H1 (cell line): ENCODE measurements at regions not wholly inside any gene's neighbourhood (a gene's known extent, or its start where the extent isn't known, plus 50 kb on each side); places are given as distances from the start of the nearest gene placed in this dataset.

Experiments used
- CTCF ChIA-PET: fragments of 300-600 bp; sonication (Branson Sonifier 250); formaldehyde crosslinking; loops from one replicate; lab custom pipeline; 2021; ENCODE audit not compliant: partially characterized antibody; lab: Charles Lee
- POLR2A ChIA-PET: fragments of 300-600 bp; sonication (Branson Sonifier 250); formaldehyde crosslinking; loops from one replicate; lab custom pipeline; 2021; ENCODE audit warnings: inconsistent platforms; ENCODE audit not compliant: partially characterized antibody; lab: Charles Lee
- DNase-seq, 2 experiments: peaks; one replicate each; pipeline versions ENCODE4 v3.0.0 to v3.0.0-alpha.2; 2010 to 2022; ENCODE audit warnings: low spot score in 2 of 2, low read depth in 1 of 2, mixed read lengths in 1 of 2
- FAIRE-seq: peaks from 2 replicates; lab custom pipeline; 2011; peaks lifted over from hg19 to GRCh38; lab: Jason Lieb, UNC
- H2AFZ ChIP-seq: 2 replicates; pipeline ENCODE4 v1.8.1; 2012; ENCODE audit warnings: low read length, inconsistent platforms
- H2AK5ac ChIP-seq: 2 replicates; pipeline ENCODE4 v1.6.1; 2013; ENCODE audit warnings: low read depth, low read length
- H2BK120ac ChIP-seq: replicated peaks from 2 replicates; pipeline ENCODE3; 2013; ENCODE audit warnings: low read depth, low read length, inconsistent platforms
- H2BK12ac ChIP-seq: 2 replicates; pipeline ENCODE4 v1.6.1; 2013; ENCODE audit warnings: low read depth, low read length
- H2BK15ac ChIP-seq: 2 replicates; pipeline ENCODE4 v1.6.1; 2013; ENCODE audit warnings: low read length
- H2BK20ac ChIP-seq: 2 replicates; pipeline ENCODE4 v1.6.1; 2013; ENCODE audit warnings: low read length
- H2BK5ac ChIP-seq: 2 replicates; pipeline ENCODE4 v1.6.1; 2013; ENCODE audit warnings: low read depth, low read length
- H3K14ac ChIP-seq: 2 replicates; pipeline ENCODE4 v1.6.1; 2013; ENCODE audit warnings: inconsistent platforms; ENCODE audit not compliant: insufficient read length
- H3K18ac ChIP-seq: 2 replicates; pipeline ENCODE4 v1.6.1; 2013; ENCODE audit warnings: low read length; ENCODE audit errors: extremely low read depth
- H3K23ac ChIP-seq: 2 replicates; pipeline ENCODE4 v1.6.1; 2013; ENCODE audit warnings: inconsistent platforms; ENCODE audit not compliant: insufficient read length
- H3K23me2 ChIP-seq: 2 replicates; pipeline ENCODE4 v1.6.1; 2013; ENCODE audit warnings: low read depth, low read length
- H3K27ac ChIP-seq: 2 replicates; pipeline ENCODE4 v1.6.1; 2011; ENCODE audit warnings: low read depth, low read length, inconsistent platforms
- H3K27me3 ChIP-seq, 4 experiments: replicated peaks in 1 of 4; 1 replicate in 1 of 4; 2 replicates in 3 of 4; pipeline versions ENCODE4 v1.6.1 to v1.8.1; 2011 to 2013; ENCODE audit warnings: low read length in 3 of 4, mild to moderate bottlenecking in 3 of 4, inconsistent platforms in 2 of 4, mixed read lengths in 2 of 4, moderate library complexity in 1 of 4; ENCODE audit not compliant: control insufficient read depth in 3 of 4, insufficient read depth in 3 of 4; ENCODE audit errors: extremely low read depth in 1 of 4
- H3K36me3 ChIP-seq, 4 experiments: 2 replicates each; pipeline versions ENCODE4 v1.6.1 to v1.8.1; 2011 to 2013; ENCODE audit warnings: mild to moderate bottlenecking in 4 of 4, low read length in 3 of 4, moderate library complexity in 2 of 4, control low read depth in 1 of 4, inconsistent platforms in 1 of 4; ENCODE audit not compliant: insufficient read depth in 4 of 4, control insufficient read depth in 2 of 4
- H3K4ac ChIP-seq: replicated peaks from 2 replicates; pipeline ENCODE3; 2013; ENCODE audit warnings: low read length, low read depth, mixed read lengths, inconsistent platforms; ENCODE audit not compliant: insufficient read length
- H3K4me1 ChIP-seq, 4 experiments: replicated peaks in 1 of 4; 1 replicate in 1 of 4; 2 replicates in 3 of 4; pipeline versions ENCODE4 v1.6.1 to v1.8.1; 2011 to 2013; ENCODE audit warnings: low read length in 3 of 4, inconsistent platforms in 2 of 4, mixed read lengths in 1 of 4; ENCODE audit not compliant: insufficient read depth in 4 of 4, control insufficient read depth in 3 of 4
- H3K4me2 ChIP-seq, 2 experiments: 2 replicates each; pipeline versions ENCODE4 v1.6.1 to v1.8.1; 2011 to 2013; ENCODE audit warnings: low read depth in 2 of 2, low read length in 2 of 2, control low read depth in 1 of 2, inconsistent platforms in 1 of 2, mild to moderate bottlenecking in 1 of 2; ENCODE audit not compliant: insufficient read depth in 1 of 2
- H3K4me3 ChIP-seq, 4 experiments: fragments of 200-600, 300-600 bp in 1 of 4; sonication (generic), shearing (Covaris generic), sonication (Bioruptor Twin) in 1 of 4; 2 replicates each; pipeline versions ENCODE4 v1.5.1 to v1.8.1; 2011 to 2016; ENCODE audit warnings: low read length in 4 of 4, low read depth in 3 of 4, control low read depth in 2 of 4, inconsistent platforms in 2 of 4, mild to moderate bottlenecking in 2 of 4, mixed read lengths in 1 of 4, moderate library complexity in 1 of 4; ENCODE audit not compliant: insufficient read depth in 2 of 4; ENCODE audit errors: extremely low read depth in 1 of 4
- H3K56ac ChIP-seq: replicated peaks from 2 replicates; pipeline ENCODE3; 2013; ENCODE audit warnings: low read depth, mild to moderate bottlenecking, mixed read lengths, low read length, inconsistent platforms; ENCODE audit not compliant: insufficient read length
- H3K79me1 ChIP-seq: 2 replicates; pipeline ENCODE4 v1.6.1; 2013; ENCODE audit warnings: low read depth, low read length, control low read depth
- H3K79me2 ChIP-seq, 2 experiments: 2 replicates each; pipeline versions ENCODE4 v1.6.1 to v1.8.1; 2012 to 2013; ENCODE audit warnings: low read length in 2 of 2, mild to moderate bottlenecking in 2 of 2, inconsistent platforms in 1 of 2; ENCODE audit not compliant: insufficient read depth in 2 of 2, control insufficient read depth in 1 of 2
- H3K9ac ChIP-seq, 4 experiments: replicated peaks in 1 of 4; 1 replicate in 1 of 4; 2 replicates in 3 of 4; pipeline versions ENCODE4 v1.6.1 to v1.8.1; 2011 to 2013; ENCODE audit warnings: low read depth in 3 of 4, low read length in 3 of 4, control low read depth in 2 of 4, mild to moderate bottlenecking in 2 of 4, moderate library complexity in 2 of 4, inconsistent platforms in 1 of 4; ENCODE audit errors: extremely low read depth in 1 of 4
- H3K9me3 ChIP-seq, 2 experiments: 2 replicates each; pipeline versions ENCODE4 v1.6.1 to v1.8.1; 2012 to 2013; ENCODE audit warnings: mild to moderate bottlenecking in 2 of 2, moderate library complexity in 2 of 2, control low read depth in 1 of 2, inconsistent platforms in 1 of 2, low read depth in 1 of 2, low read length in 1 of 2, mixed read lengths in 1 of 2; ENCODE audit not compliant: insufficient read depth in 2 of 2
- H4K20me1 ChIP-seq, 2 experiments: replicated peaks in 1 of 2; 2 replicates each; pipeline versions ENCODE3 to v1.8.1; 2011 to 2013; ENCODE audit warnings: inconsistent platforms in 2 of 2, low read length in 2 of 2, mild to moderate bottlenecking in 1 of 2; ENCODE audit not compliant: insufficient read depth in 2 of 2, control insufficient read depth in 1 of 2
- H4K5ac ChIP-seq: 2 replicates; pipeline ENCODE4 v1.6.1; 2013; ENCODE audit warnings: low read length, low read depth, mixed read lengths, inconsistent platforms; ENCODE audit not compliant: insufficient read length
- H4K8ac ChIP-seq: 2 replicates; pipeline ENCODE4 v1.8.0; 2013; ENCODE audit warnings: mild to moderate bottlenecking, moderate library complexity, low read length, inconsistent platforms; ENCODE audit not compliant: insufficient read depth; ENCODE audit errors: extremely low read depth
- H4K91ac ChIP-seq: replicated peaks from 2 replicates; pipeline ENCODE3; 2013; ENCODE audit warnings: low read length, mixed read lengths, inconsistent platforms; ENCODE audit not compliant: insufficient read length
- CHD1 ChIP-seq: IDR thresholded peaks from 2 replicates; pipeline ENCODE4 v1.6.1; 2012; ENCODE audit warnings: low read depth, low read length, improper control_type of control experiment
- CREB1 ChIP-seq: IDR thresholded peaks from 2 replicates; pipeline ENCODE4 v1.6.1; 2012; ENCODE audit warnings: inconsistent platforms
- GABPA ChIP-seq: IDR thresholded peaks from 2 replicates; pipeline ENCODE4 v1.6.1; 2011; ENCODE audit warnings: mild to moderate bottlenecking, low read length, moderate library complexity, borderline replicate concordance; ENCODE audit not compliant: insufficient read depth
- MAFK ChIP-seq: IDR thresholded peaks from 2 replicates; pipeline ENCODE4 v1.6.1; 2012; ENCODE audit warnings: low read depth, mild to moderate bottlenecking, improper control_type of control experiment, low read length
- NANOG ChIP-seq: IDR thresholded peaks from 2 replicates; pipeline ENCODE4 v1.6.1; 2011; ENCODE audit warnings: low read length, low read depth, mild to moderate bottlenecking, inconsistent platforms; ENCODE audit not compliant: insufficient read depth, poor library complexity, severe bottlenecking
- RFX5 ChIP-seq: IDR thresholded peaks from 2 replicates; pipeline ENCODE4 v1.6.1; 2011; ENCODE audit warnings: low read depth, low read length, improper control_type of control experiment, borderline replicate concordance
- TCF12 ChIP-seq: IDR thresholded peaks from 2 replicates; pipeline ENCODE4 v1.6.1; 2011; ENCODE audit warnings: low read depth, mild to moderate bottlenecking, low read length
- WGBS, 2 experiments: shearing (Covaris generic) in 1 of 2; methylation state at CpG; one replicate each; pipeline versions ENCODE4 v1.1.6 to v1.1.7; 2013 to 2015; ENCODE audit warnings: low lambda C conversion rate in 2 of 2, mixed read lengths in 2 of 2, inconsistent platforms in 1 of 2, low coverage in 1 of 2, missing lambda C conversion rate in 1 of 2; ENCODE audit not compliant: insufficient replicate concordance in 2 of 2, insufficient coverage in 1 of 2, insufficient read length in 1 of 2; ENCODE audit errors: extremely low coverage in 1 of 2, missing lambda C conversion rate in 1 of 2; 5-methylcytosine and 5-hydroxymethylcytosine counted together

DNA sequence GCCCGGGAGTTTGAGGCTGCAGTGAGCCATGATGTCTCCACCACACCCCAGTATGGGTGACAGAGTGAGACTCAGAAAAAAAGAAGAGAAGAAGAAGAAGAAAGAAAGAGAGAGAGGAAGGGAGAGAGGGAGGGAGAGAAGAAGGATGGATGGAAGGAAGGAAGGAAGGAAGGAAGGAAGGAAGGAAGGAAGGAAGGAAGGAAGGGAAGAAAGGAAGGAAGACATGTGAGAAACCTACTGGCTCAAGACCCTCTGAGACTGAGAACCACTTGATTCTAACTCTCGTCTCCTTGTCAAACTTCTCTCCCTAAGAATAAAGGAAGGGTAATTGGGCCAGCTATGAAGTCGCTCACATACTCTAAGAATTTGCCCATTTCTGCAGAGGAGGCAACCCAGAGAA lies 148.1 kb upstream of the UBE2E1 start:
- H2AFZ ChIP-seq = no peak overlapping the region
- H3K27me3 ChIP-seq = no peaks in the 10 kb centered on the region
- no peak overlapping the region for H3K4me3 ChIP-seq
- no peak overlapping the region for H2BK15ac ChIP-seq
- H3K79me2 ChIP-seq = no peaks in the 10 kb centered on the region
- H2AK5ac ChIP-seq = no peak overlapping the region
- CTCF ChIA-PET = interaction anchor here (0.9 to 1.2 kb wide), 2 partner anchors 8 to 25 kb away, joined by 3 to 4 read pairs; no protein-coding TSS in a partner anchor
- H3K79me1 ChIP-seq = no peaks in the 10 kb centered on the region; the same call in 1 of the 2 replicates
- no peaks in the 10 kb centered on the region for H3K36me3 ChIP-seq
- H2BK120ac ChIP-seq = no peak overlapping the region
- H2BK20ac ChIP-seq = no peak overlapping the region
- no peak overlapping the region for H3K4ac ChIP-seq
- H2BK12ac ChIP-seq = no peak overlapping the region
- H2BK5ac ChIP-seq = no peak overlapping the region
- no peak for FAIRE-seq
- no peak for TF ChIP-seq GABPA
- TF ChIP-seq NANOG = no peak
- no peak for TF ChIP-seq CREB1
- no peak for TF ChIP-seq MAFK
- no peak for TF ChIP-seq CHD1
- TF ChIP-seq TCF12 = no peak
- TF ChIP-seq RFX5 = no peak
- TF ChIP-seq, all 59 proteins: peak for 0
- H3K4me1 ChIP-seq = peaks cover 0 to 3% (median 0%) of the 10 kb centered on the region in 4 experiments; a peak in 1 of 7 replicates
- WGBS, 2 experiments = 78% methylated on average over 3 of the region's 3 CpGs; no CpG with 5 or more reads in 1 of the 2 experiments
- H3K4me2 ChIP-seq = no peak overlapping the region
- H4K20me1 ChIP-seq = no peaks in the 10 kb centered on the region
- no peak overlapping the region for H4K8ac ChIP-seq
- H4K5ac ChIP-seq = no peak overlapping the region
- H3K9ac ChIP-seq = no peak overlapping the region
- H3K27ac ChIP-seq = no peak overlapping the region
- no peak overlapping the region for H3K14ac ChIP-seq
- no peak overlapping the region for H3K23ac ChIP-seq
- H4K91ac ChIP-seq = no peak overlapping the region
- no peaks in the 10 kb centered on the region; the same call in 1 of the 2 replicates for H3K23me2 ChIP-seq
- no peak overlapping the region for H3K18ac ChIP-seq
- H3K56ac ChIP-seq = no peak overlapping the region
- DNase-seq = no peak
- POLR2A ChIA-PET = no interaction called here
- peaks cover 4 to 8% of the 10 kb centered on the region in 2 experiments; a peak in 2 of 4 replicates for H3K9me3 ChIP-seq
